ENCODE measurements at regions not wholly inside any gene's neighbourhood (a gene's known extent, or its start where the extent isn't known, plus 50 kb on each side); places are given as distances from the start of the nearest gene placed in this dataset.

GRCh38 chr13:30846866-30847265 is 59.2 kb upstream of the MEDAG start:
- ChIA-PET CTCF (interaction anchor here (1.3 to 1.7 kb wide), 2 partner anchors 15 to 19 kb away, joined by 3 to 11 read pairs; no protein-coding TSS in a partner anchor), POLR2A (no interaction called here)
- TF ChIP-seq BHLHE40 (IDR thresholded peaks at IDR 0.05; ENCODE audit: low read depth, low read length) (no peak), CTCF (IDR thresholded peaks at IDR 0.05) (no peak)
- ATAC-seq (peak in 1 of 2 experiments; percentile 37; a peak in 1 of 6 replicates), FAIRE-seq (no peak), DNase-seq (ENCODE audit: low read depth in 1 of 2, low spot score in 1 of 2) (no peak)
- Histone ChIP-seq H3K4me1 (peaks cover 10% of the 10 kb centered on the region; the same call in 1 of the 3 replicates), H3K4me2 (no peak overlapping the region), H3K27ac (no peak overlapping the region), H3K9me3 (no peaks in the 10 kb centered on the region), H3K4me3 (no peak overlapping the region)
- 70% methylated on average over 4 of the region's 7 CpGs for WGBS (ENCODE audit: missing lambda C conversion rate)

GRCh38 chr13:30847650-30848307 is 58.3 kb upstream of the MEDAG start:
- H3K27ac ChIP-seq, result peak overlapping the region in 1 of 2 experiments; percentile 47; a peak in 2 of 6 replicates
- no peak overlapping the region for H3K4me3 ChIP-seq
- DNase-seq (ENCODE audit: low read depth in 1 of 2, low spot score in 1 of 2) (no peak), ATAC-seq (peak in 1 of 2 experiments; percentile 52; a peak in 3 of 6 replicates), FAIRE-seq (no peak)
- H3K4me1 ChIP-seq, result peaks cover 10% of the 10 kb centered on the region; the same call in 1 of the 3 replicates
- ChIA-PET CTCF (no interaction called here), POLR2A (no interaction called here)
- 49% methylated on average over 11 of the region's 11 CpGs for WGBS (ENCODE audit: missing lambda C conversion rate)
- no peaks in the 10 kb centered on the region for H3K9me3 ChIP-seq
- peak overlapping the region; percentile 7; the same call in 2 of the 3 replicates for H3K4me2 ChIP-seq
- TF ChIP-seq MYC (IDR thresholded peaks at IDR 0.05; ENCODE audit: borderline replicate concordance, low read length) (no peak), RARB (CRISPR knock-in tag; IDR thresholded peaks at IDR 0.05) (no peak), REST (IDR thresholded peaks at IDR 0.05) (no peak), FOSL2 (IDR thresholded peaks at IDR 0.05) (no peak), FOSL2 (CRISPR knock-in tag; IDR thresholded peaks at IDR 0.05) (no peak), CBX2 (IDR thresholded peaks at IDR 0.05; ENCODE audit: borderline replicate concordance, low read depth) (no peak), ZFP36 (IDR thresholded peaks at IDR 0.05; ENCODE audit: borderline replicate concordance, partially characterized antibody) (no peak), ZC3H11A (IDR thresholded peaks at IDR 0.05) (no peak), MAZ (IDR thresholded peaks at IDR 0.05; ENCODE audit: borderline replicate concordance, low read depth, low read length) (no peak), KDM1A (IDR thresholded peaks at IDR 0.05; ENCODE audit: low read depth) (no peak), E2F6 (IDR thresholded peaks at IDR 0.05; ENCODE audit: borderline replicate concordance, low read depth) (no peak), BHLHE40 (IDR thresholded peaks at IDR 0.05; ENCODE audit: low read depth, low read length) (no peak), FOSB (CRISPR knock-in tag; IDR thresholded peaks at IDR 0.05) (no peak), HMGXB4 (CRISPR knock-in tag; IDR thresholded peaks at IDR 0.05; ENCODE audit: borderline replicate concordance) (no peak), NPAS2 (CRISPR knock-in tag; IDR thresholded peaks at IDR 0.05; ENCODE audit: borderline replicate concordance) (no peak), PBX3 (IDR thresholded peaks at IDR 0.05) (no peak), CHD2 (IDR thresholded peaks at IDR 0.05; ENCODE audit: low read length, partially characterized antibody) (no peak), RAD21 (conservative IDR thresholded peaks at IDR 0.05 in 1 of 2, IDR thresholded peaks at IDR 0.05 in 1 of 2) (no peak), HEYL (CRISPR knock-in tag; IDR thresholded peaks at IDR 0.05) (no peak), NR3C1 (IDR thresholded peaks at IDR 0.05) (no peak)
- TF ChIP-seq, protein P1, sequence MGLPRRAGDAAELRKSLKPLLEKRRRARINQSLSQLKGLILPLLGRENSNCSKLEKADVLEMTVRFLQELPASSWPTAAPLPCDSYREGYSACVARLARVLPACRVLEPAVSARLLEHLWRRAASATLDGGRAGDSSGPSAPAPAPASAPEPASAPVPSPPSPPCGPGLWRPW (IDR thresholded peaks at IDR 0.05), result no peak

Data from A549 (cell line).